ENCODE measurements at regions not wholly inside any gene's neighbourhood (a gene's known extent, or its start where the extent isn't known, plus 50 kb on each side); places are given as distances from the start of the nearest gene placed in this dataset.

GRCh38 chr3:99131876-99132275, 230.4 kb upstream of the DCBLD2 start:
- no peak for ATAC-seq (ENCODE audit: poor library complexity)
- Mint-ChIP-seq H3K4me3 (no peak overlapping the region), H3K4me1 (ENCODE audit: low read depth) (no peaks in the 10 kb centered on the region), H3K27me3 (no peaks in the 10 kb centered on the region), H3K27ac (no peak overlapping the region), H3K36me3 (ENCODE audit: low read depth) (no peaks in the 10 kb centered on the region), H3K9me3 (peaks cover 3% of the 10 kb centered on the region)
- H3K4me1 ChIP-seq (ENCODE audit: insufficient read depth, low read length), result no peaks in the 10 kb centered on the region
- H3K27me3 ChIP-seq (ENCODE audit: control insufficient read depth in 1 of 2, insufficient read depth in 2 of 2, low read length in 2 of 2), result no peaks in the 10 kb centered on the region
- CTCF ChIA-PET, result no interaction called here
- no peak overlapping the region for H3K27ac ChIP-seq (ENCODE audit: low read depth in 1 of 2, low read length in 2 of 2)
- no peak for TF ChIP-seq CTCF (IDR thresholded peaks at IDR 0.05)
- POLR2A ChIA-PET, result no interaction called here
- no peaks in the 10 kb centered on the region for H3K9me3 ChIP-seq (ENCODE audit: control insufficient read depth in 1 of 2, insufficient read depth in 1 of 2, low read length in 2 of 2)
- intact Hi-C loops (cut with DNase I, micrococcal nuclease), result no loop called here
- H3K36me3 ChIP-seq (ENCODE audit: insufficient read depth, low read length), result no peaks in the 10 kb centered on the region
- H3K4me3 ChIP-seq (ENCODE audit: low read length), result no peak overlapping the region
- DNase-seq, result no peak

- H3K4me1 ChIP-seq (ENCODE audit: insufficient read depth, low read length), result no peaks in the 10 kb centered on the region
- POLR2A ChIA-PET, result no interaction called here
- peaks cover 2% of the 10 kb centered on the region for H3K9me3 Mint-ChIP-seq
- no peaks in the 10 kb centered on the region for H3K27me3 ChIP-seq (ENCODE audit: control insufficient read depth in 1 of 2, insufficient read depth in 2 of 2, low read length in 2 of 2)
- no peak overlapping the region for H3K4me3 ChIP-seq (ENCODE audit: low read length)
- H3K4me3 Mint-ChIP-seq, result no peak overlapping the region
- CTCF ChIA-PET, result no interaction called here
- H3K4me1 Mint-ChIP-seq (ENCODE audit: low read depth), result no peaks in the 10 kb centered on the region
- H3K36me3 ChIP-seq (ENCODE audit: insufficient read depth, low read length), result no peaks in the 10 kb centered on the region
- intact Hi-C loops (cut with DNase I, micrococcal nuclease), result no loop called here
- no peaks in the 10 kb centered on the region for H3K36me3 Mint-ChIP-seq (ENCODE audit: low read depth)
- no peak for DNase-seq
- no peak for ATAC-seq (ENCODE audit: poor library complexity)
- no peak overlapping the region for H3K27ac ChIP-seq (ENCODE audit: low read depth in 1 of 2, low read length in 2 of 2)
- TF ChIP-seq CTCF (IDR thresholded peaks at IDR 0.05), result no peak
- no peak overlapping the region for H3K27ac Mint-ChIP-seq
- no peaks in the 10 kb centered on the region for H3K9me3 ChIP-seq (ENCODE audit: control insufficient read depth in 1 of 2, insufficient read depth in 1 of 2, low read length in 2 of 2)
- no peaks in the 10 kb centered on the region for H3K27me3 Mint-ChIP-seq
These were observed 227.4 kb upstream of the DCBLD2 start for GRCh38 chr3:99128725-99129505.

- no peak overlapping the region for H3K27ac ChIP-seq (ENCODE audit: low read depth in 1 of 2, low read length in 2 of 2)
- POLR2A ChIA-PET, result no interaction called here
- H3K9me3 ChIP-seq (ENCODE audit: control insufficient read depth in 1 of 2, insufficient read depth in 1 of 2, low read length in 2 of 2), result no peaks in the 10 kb centered on the region
- ATAC-seq (ENCODE audit: poor library complexity) (no peak), DNase-seq (no peak)
- TF ChIP-seq CTCF (IDR thresholded peaks at IDR 0.05), result no peak
- Mint-ChIP-seq H3K4me3 (no peak overlapping the region), H3K36me3 (ENCODE audit: low read depth) (no peaks in the 10 kb centered on the region), H3K4me1 (ENCODE audit: low read depth) (no peaks in the 10 kb centered on the region), H3K27ac (no peak overlapping the region), H3K27me3 (no peaks in the 10 kb centered on the region), H3K9me3 (peaks cover 2% of the 10 kb centered on the region)
- no peaks in the 10 kb centered on the region for H3K27me3 ChIP-seq (ENCODE audit: control insufficient read depth in 1 of 2, insufficient read depth in 2 of 2, low read length in 2 of 2)
- no peaks in the 10 kb centered on the region for H3K36me3 ChIP-seq (ENCODE audit: insufficient read depth, low read length)
- CTCF ChIA-PET, result no interaction called here
- H3K4me1 ChIP-seq (ENCODE audit: insufficient read depth, low read length), result no peaks in the 10 kb centered on the region
- no peak overlapping the region for H3K4me3 ChIP-seq (ENCODE audit: low read length)
- intact Hi-C loops (cut with DNase I, micrococcal nuclease), result no loop called here
These were observed 226.7 kb upstream of the DCBLD2 start for GRCh38 chr3:99128235-99128634.

All from CD4-positive, alpha-beta T cell (primary cell).